HL-60 (cell line): ENCODE measurements at regions not wholly inside any gene's neighbourhood (a gene's known extent, or its start where the extent isn't known, plus 50 kb on each side); places are given as distances from the start of the nearest gene placed in this dataset.

ENCODE experiments used
- CTCF ChIP-seq: IDR thresholded peaks from one replicate; pipeline ENCODE4 v1.5.1; 2011; ENCODE audit warnings: low read length, control low read depth, inconsistent platforms; ENCODE audit not compliant: insufficient read depth
- GABPA ChIP-seq: IDR thresholded peaks from 2 replicates; pipeline ENCODE4 v1.6.1; 2012; ENCODE audit warnings: low read depth

DNA sequence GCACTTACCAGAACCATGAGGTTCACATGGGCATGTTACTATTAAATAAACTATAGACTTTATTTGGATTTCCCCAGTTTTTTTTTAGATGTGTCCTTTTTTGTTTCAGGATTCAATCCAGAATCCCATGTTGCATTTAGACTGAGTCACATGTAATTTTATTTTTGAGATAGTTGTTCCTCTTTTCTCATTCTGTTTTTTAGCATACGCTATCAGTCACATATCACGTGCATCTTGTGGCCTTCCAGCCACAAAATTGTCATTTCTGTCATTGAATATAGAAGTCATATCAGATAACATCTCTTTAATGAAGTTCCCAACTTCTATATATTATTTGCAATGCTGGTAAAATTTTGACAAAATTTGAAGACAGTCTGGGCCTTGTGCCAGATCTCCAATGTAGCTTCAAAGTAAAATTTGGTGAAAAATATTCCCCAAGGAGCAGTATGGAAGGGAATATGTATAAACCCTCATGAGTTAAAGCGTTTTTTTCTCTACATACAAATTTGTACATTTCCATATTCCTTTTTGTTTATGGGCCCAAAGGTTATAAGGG is 132.3 kb upstream of the MKI67 start:
- TF ChIP-seq CTCF (no peak), GABPA (no peak)
